ENCODE measurements at regions not wholly inside any gene's neighbourhood (a gene's known extent, or its start where the extent isn't known, plus 50 kb on each side); places are given as distances from the start of the nearest gene placed in this dataset.

- Histone ChIP-seq H3K4me1 (no peaks in the 10 kb centered on the region), H4K20me1 (no peaks in the 10 kb centered on the region), H3K9ac (no peak overlapping the region), H3K9me3 (no peaks in the 10 kb centered on the region), H3K4me3 (no peak overlapping the region), H3K27ac (no peak overlapping the region), H3K36me3 (no peaks in the 10 kb centered on the region), H3K27me3 (no peaks in the 10 kb centered on the region), H3K4me2 (no peak overlapping the region)
- no peak for TF ChIP-seq Cebpa-rat (IDR thresholded peaks at IDR 0.05)
These were observed 188.2 kb upstream of the ARHGAP20 start for GRCh38 chr11:110900426-110900825.

GRCh38 chr11:110897035-110897434, 184.8 kb upstream of the ARHGAP20 start:
- Histone ChIP-seq H3K4me3 (no peak overlapping the region), H3K27ac (no peak overlapping the region), H4K20me1 (no peaks in the 10 kb centered on the region), H3K4me1 (no peaks in the 10 kb centered on the region), H3K36me3 (no peaks in the 10 kb centered on the region), H3K27me3 (no peaks in the 10 kb centered on the region), H3K4me2 (no peak overlapping the region), H3K9ac (no peak overlapping the region), H3K9me3 (no peaks in the 10 kb centered on the region)
- TF ChIP-seq Cebpa-rat (IDR thresholded peaks at IDR 0.05), result no peak

DNA sequence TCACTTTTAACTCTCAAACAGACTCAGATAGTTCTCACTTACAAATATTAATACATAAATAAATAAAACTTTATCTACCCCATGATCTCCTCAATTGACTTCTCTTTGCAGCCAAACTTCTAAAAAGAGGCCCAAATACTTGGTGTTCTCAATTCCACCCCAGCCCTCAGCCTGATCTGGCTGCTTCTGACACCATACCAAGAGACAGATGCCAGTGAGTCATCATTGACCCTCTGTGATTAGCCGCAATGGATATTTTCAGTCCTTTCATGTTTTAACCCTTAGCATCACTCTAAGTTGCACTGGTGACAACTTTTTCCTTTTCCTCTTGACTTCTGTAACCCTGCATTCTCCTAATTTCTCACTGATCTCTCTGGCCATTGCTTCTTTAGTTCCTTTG, 184.1 kb upstream of the ARHGAP20 start:
- H3K4me1 ChIP-seq, result no peaks in the 10 kb centered on the region
- H4K20me1 ChIP-seq, result no peaks in the 10 kb centered on the region
- H3K27ac ChIP-seq, result no peak overlapping the region

GRCh38 chr11:110894224-110894623, 182.0 kb upstream of the ARHGAP20 start:
- no peak overlapping the region for H3K4me3 ChIP-seq
- H3K27me3 ChIP-seq, result no peaks in the 10 kb centered on the region
- no peaks in the 10 kb centered on the region for H3K4me1 ChIP-seq
- H4K20me1 ChIP-seq, result no peaks in the 10 kb centered on the region
- no peak overlapping the region for H3K4me2 ChIP-seq
- TF ChIP-seq Cebpa-rat (IDR thresholded peaks at IDR 0.05), result no peak
- no peaks in the 10 kb centered on the region for H3K9me3 ChIP-seq
- no peak overlapping the region for H3K9ac ChIP-seq
- no peak overlapping the region for H3K27ac ChIP-seq
- H3K36me3 ChIP-seq, result no peaks in the 10 kb centered on the region

More for the DNA sequence above, 184.1 kb upstream of the ARHGAP20 start:
- H3K4me3 ChIP-seq, result no peak overlapping the region
- no peak overlapping the region for H3K4me2 ChIP-seq
- no peaks in the 10 kb centered on the region for H3K27me3 ChIP-seq
- TF ChIP-seq Cebpa-rat (IDR thresholded peaks at IDR 0.05), result no peak
- H3K36me3 ChIP-seq, result no peaks in the 10 kb centered on the region
- no peak overlapping the region for H3K9ac ChIP-seq
- no peaks in the 10 kb centered on the region for H3K9me3 ChIP-seq

- Histone ChIP-seq H3K4me2 (no peak overlapping the region), H3K9ac (no peak overlapping the region), H3K27ac (no peak overlapping the region), H3K9me3 (no peaks in the 10 kb centered on the region), H3K4me1 (no peaks in the 10 kb centered on the region), H4K20me1 (no peaks in the 10 kb centered on the region), H3K36me3 (no peaks in the 10 kb centered on the region), H3K4me3 (no peak overlapping the region), H3K27me3 (no peaks in the 10 kb centered on the region)
- no peak for TF ChIP-seq Cebpa-rat (IDR thresholded peaks at IDR 0.05)
These were observed 180.6 kb upstream of the ARHGAP20 start for GRCh38 chr11:110892741-110893285.

DNA sequence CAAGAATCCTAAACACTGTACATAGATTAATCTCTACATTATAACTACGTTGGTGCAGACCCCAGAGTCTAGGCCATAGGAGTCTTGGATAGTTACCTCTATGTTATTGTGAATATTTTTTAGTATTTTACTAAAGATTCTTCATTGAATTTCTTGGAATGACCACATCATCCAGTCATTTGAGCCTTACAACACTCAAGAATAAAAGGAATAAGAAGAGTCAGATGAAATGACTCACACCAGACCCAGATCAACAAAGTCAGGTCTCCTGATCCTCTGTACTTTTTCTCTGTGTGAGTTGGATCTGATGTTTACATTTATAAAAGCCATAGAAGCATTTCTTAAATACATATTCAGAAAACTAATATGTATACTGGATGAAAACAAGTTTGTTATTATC, 179.2 kb upstream of the ARHGAP20 start:
- Histone ChIP-seq H3K27me3 (no peaks in the 10 kb centered on the region), H3K36me3 (no peaks in the 10 kb centered on the region), H3K4me1 (no peaks in the 10 kb centered on the region), H4K20me1 (no peaks in the 10 kb centered on the region), H3K27ac (no peak overlapping the region), H3K4me2 (no peak overlapping the region), H3K4me3 (no peak overlapping the region), H3K9ac (no peak overlapping the region), H3K9me3 (no peaks in the 10 kb centered on the region)
- TF ChIP-seq Cebpa-rat (IDR thresholded peaks at IDR 0.05), result no peak

GRCh38 chr11:110890995-110891394, 178.8 kb upstream of the ARHGAP20 start:
- Histone ChIP-seq H3K4me2 (no peak overlapping the region), H4K20me1 (no peaks in the 10 kb centered on the region), H3K4me1 (no peaks in the 10 kb centered on the region), H3K9ac (no peak overlapping the region), H3K36me3 (no peaks in the 10 kb centered on the region), H3K27me3 (no peaks in the 10 kb centered on the region), H3K4me3 (no peak overlapping the region), H3K9me3 (no peaks in the 10 kb centered on the region), H3K27ac (no peak overlapping the region)
- no peak for TF ChIP-seq Cebpa-rat (IDR thresholded peaks at IDR 0.05)

GRCh38 chr11:110886288-110886970, 174.2 kb upstream of the ARHGAP20 start:
- Histone ChIP-seq H3K36me3 (no peaks in the 10 kb centered on the region), H3K4me1 (no peaks in the 10 kb centered on the region), H3K4me2 (no peak overlapping the region), H3K27me3 (no peaks in the 10 kb centered on the region), H3K4me3 (no peak overlapping the region), H4K20me1 (no peaks in the 10 kb centered on the region), H3K27ac (no peak overlapping the region), H3K9ac (no peak overlapping the region), H3K9me3 (no peaks in the 10 kb centered on the region)
- TF ChIP-seq Cebpa-rat (IDR thresholded peaks at IDR 0.05), result no peak

DNA sequence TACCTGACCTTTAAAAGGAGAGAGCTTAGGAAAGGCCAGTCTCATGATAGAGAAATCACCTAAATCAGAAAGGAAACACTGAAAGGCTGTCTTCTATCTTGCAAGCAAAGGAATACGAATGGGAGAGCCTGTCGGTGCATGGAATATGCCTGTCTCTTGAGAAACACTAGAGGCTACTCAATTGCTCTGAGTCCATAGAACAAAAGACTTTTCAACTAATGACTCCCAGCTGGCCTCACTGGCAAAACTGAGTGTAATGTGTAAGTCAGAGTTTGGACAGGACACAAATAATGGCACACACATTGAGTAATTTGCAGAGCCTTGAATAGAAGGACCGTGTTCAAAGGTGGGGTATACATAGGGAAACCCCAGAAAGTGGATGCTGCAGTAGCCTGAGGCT, 171.0 kb upstream of the ARHGAP20 start:
- Histone ChIP-seq H3K4me1 (no peaks in the 10 kb centered on the region), H3K4me2 (no peak overlapping the region), H4K20me1 (no peaks in the 10 kb centered on the region), H3K9me3 (no peaks in the 10 kb centered on the region), H3K36me3 (no peaks in the 10 kb centered on the region), H3K27me3 (no peaks in the 10 kb centered on the region), H3K4me3 (no peak overlapping the region), H3K9ac (no peak overlapping the region), H3K27ac (no peak overlapping the region)
- TF ChIP-seq Cebpa-rat (IDR thresholded peaks at IDR 0.05), result no peak

GRCh38 chr11:110878513-110878912, 166.3 kb upstream of the ARHGAP20 start:
- TF ChIP-seq Cebpa-rat (IDR thresholded peaks at IDR 0.05), result no peak
- Histone ChIP-seq H3K4me2 (no peak overlapping the region), H3K9me3 (no peaks in the 10 kb centered on the region), H3K4me1 (no peaks in the 10 kb centered on the region), H3K36me3 (no peaks in the 10 kb centered on the region), H3K27ac (no peak overlapping the region), H4K20me1 (no peaks in the 10 kb centered on the region), H3K4me3 (no peak overlapping the region), H3K9ac (no peak overlapping the region), H3K27me3 (no peaks in the 10 kb centered on the region)
